Stimulated activated naive CD8-positive, alpha-beta T cell treated with anti-CD3 and anti-CD28 coated beads, Interleukin-15, Interleukin-2, amounts not matched to agents 100 ng/mL and 50 ng/mL, for 24 hours (primary cell): ENCODE measurements at regions not wholly inside any gene's neighbourhood (a gene's known extent, or its start where the extent isn't known, plus 50 kb on each side); places are given as distances from the start of the nearest gene placed in this dataset.
A peak's percentile ranks its signal among the peaks of the same experiment; 100 is the strongest.
"Not testable (repeated sequence)": the region's sequence is repeated elsewhere in the genome, so short reads cannot be mapped to it uniquely, and the experiment has no call there.

Experiments used
- H3K27ac Mint-ChIP-seq: one replicate; pipeline ENCODE4 v1.8.0; 2021; ENCODE audit warnings: mild to moderate bottlenecking, mixed read lengths
- H3K27me3 Mint-ChIP-seq: one replicate; pipeline ENCODE4 v1.8.0; 2021; ENCODE audit warnings: mixed read lengths
- H3K36me3 Mint-ChIP-seq: one replicate; pipeline ENCODE4 v1.8.0; 2021; ENCODE audit warnings: low read depth, mixed read lengths
- H3K4me1 Mint-ChIP-seq: one replicate; pipeline ENCODE4 v1.8.0; 2021; ENCODE audit warnings: low read depth, mixed read lengths
- H3K4me3 Mint-ChIP-seq: one replicate; pipeline ENCODE4 v1.8.0; 2021; ENCODE audit warnings: mild to moderate bottlenecking, mixed read lengths
- H3K9me3 Mint-ChIP-seq: one replicate; pipeline ENCODE4 v1.8.0; 2021; ENCODE audit warnings: mixed read lengths

DNA sequence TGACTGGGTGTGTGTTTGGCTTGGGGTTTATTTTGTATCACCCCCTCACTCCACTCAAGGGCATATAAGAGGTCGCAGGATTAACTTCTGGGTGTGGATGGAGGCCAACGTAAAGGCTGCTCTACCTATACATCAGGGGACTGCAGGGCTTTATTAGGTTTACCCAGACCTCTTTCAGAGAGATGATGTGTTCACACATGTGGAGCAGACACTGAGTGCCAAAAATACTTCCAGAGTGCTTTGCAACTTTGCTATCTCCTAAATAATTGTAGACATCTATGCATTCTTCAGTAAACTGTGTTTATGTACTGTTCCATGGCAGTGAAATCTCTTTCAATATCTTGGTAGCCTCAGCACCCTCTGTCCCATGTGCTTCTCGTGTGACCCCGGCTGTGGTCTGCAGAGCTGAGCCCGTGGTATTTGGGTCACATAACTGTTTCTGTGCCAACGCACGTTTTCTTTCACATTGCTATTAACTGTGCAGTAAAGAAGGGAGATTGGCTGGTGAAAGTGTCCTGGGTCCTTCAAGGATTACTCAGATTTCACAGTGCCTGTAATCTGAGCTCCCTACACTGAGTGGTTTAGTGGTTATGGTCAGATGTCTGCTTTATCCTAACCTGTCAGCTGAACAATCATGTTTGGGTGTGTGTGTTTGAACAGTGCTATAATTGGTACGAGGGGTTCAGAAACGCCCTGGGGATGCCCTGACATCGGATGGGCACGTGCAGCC is 208.1 kb downstream of the VAPA start:
- no peak overlapping the region for H3K27ac Mint-ChIP-seq
- H3K36me3 Mint-ChIP-seq: no peaks in the 10 kb centered on the region

DNA sequence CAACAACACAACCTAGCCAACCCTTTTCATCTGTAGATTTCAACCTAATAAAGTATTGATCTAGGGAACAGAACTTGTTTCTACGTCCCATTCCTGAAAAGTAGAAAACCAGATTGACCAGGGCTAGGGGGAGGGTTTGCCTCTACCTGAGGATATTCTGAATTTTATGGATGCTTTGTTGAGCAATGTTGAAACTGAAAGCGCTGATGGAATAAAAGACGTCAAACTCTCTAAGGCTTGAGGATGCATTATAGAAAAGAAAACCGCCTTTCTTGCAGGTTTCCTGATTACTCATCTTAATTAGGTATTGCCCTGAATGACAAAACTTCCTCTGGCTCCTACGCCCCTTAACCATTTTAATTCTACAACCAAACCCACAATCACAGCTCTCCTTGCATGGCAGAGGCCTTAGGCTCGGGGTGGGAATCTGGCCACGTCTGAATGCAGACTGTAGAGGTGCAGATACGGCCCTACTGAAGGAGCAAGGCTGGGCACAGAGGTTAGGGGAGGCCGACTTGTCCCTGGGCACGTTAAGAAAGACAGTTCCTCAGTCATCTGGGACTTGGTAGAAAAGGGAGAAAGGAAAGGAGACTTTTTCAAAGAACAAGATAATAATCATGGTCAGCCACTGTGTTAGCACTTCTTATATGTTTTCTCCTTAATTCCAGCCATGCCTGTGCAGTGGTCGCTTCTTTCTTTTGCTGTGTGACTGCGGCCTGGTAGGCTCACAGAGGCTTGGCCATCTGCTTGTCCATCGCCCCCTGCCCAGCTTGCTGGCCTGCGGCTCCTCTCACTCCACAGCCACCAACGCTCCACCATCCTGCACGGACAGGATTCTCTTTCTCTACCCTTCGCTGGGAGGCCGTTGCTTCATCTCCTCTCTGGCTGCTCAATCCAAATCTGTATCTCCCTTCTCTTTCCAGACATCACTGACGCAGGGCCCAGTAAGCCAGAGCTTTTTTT is 209.5 kb downstream of the VAPA start:
- no peaks in the 10 kb centered on the region for H3K36me3 Mint-ChIP-seq
- H3K27ac Mint-ChIP-seq: no peak overlapping the region
- H3K4me3 Mint-ChIP-seq: no peak overlapping the region
- H3K27me3 Mint-ChIP-seq: peaks cover 9% of the 10 kb centered on the region
- H3K4me1 Mint-ChIP-seq: no peaks in the 10 kb centered on the region
- no peaks in the 10 kb centered on the region for H3K9me3 Mint-ChIP-seq

More for the DNA sequence above, 208.1 kb downstream of the VAPA start:
- Mint-ChIP-seq H3K4me3 (no peak overlapping the region), H3K27me3 (peaks cover 4% of the 10 kb centered on the region), H3K9me3 (no peaks in the 10 kb centered on the region), H3K4me1 (no peaks in the 10 kb centered on the region)

DNA sequence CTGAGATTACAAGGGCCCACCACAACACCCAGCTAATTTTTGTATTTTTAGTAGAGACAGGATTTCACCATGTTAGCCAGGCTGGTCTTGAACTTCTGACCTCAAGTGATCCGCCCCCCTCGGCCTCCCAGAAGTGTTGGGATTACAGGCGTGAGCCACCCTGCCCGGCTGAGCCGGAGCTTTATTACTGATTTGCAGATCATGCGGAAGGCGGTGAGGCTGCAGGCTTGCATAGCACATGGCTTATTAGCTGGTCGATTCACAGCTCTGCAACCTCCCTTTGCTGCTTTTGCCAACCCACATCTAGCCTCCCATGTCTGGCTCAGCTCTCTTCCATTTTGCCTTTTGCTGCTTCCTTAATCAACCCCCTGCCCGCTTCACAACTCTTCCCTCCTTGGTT is 210.3 kb downstream of the VAPA start:
- Mint-ChIP-seq H3K36me3 (no peaks in the 10 kb centered on the region), H3K9me3 (no peaks in the 10 kb centered on the region), H3K27ac (no peak overlapping the region), H3K4me1 (no peaks in the 10 kb centered on the region), H3K27me3 (peaks cover 10% of the 10 kb centered on the region), H3K4me3 (no peak overlapping the region)

DNA sequence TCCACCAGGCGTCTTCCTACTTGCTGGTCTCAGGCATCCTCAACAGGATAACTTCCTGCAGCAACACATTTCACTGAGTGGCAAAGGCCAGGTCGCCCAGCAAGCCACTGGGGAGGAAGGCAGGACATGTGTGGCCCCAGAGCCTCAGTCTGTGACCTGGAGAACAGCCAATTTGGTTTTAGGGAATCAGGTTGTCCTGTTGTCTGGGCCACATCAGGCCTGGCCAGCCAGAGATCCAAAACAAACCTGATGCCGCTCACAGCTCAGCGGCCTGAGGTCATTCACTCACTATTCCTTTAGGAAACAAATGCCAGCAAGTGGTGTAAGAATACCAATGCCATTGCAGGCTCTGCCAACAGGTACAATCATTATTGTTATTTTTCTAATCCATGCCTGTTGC is 210.7 kb downstream of the VAPA start:
- H3K27ac Mint-ChIP-seq: no peak overlapping the region
- H3K4me3 Mint-ChIP-seq: no peak overlapping the region
- H3K27me3 Mint-ChIP-seq: peaks cover 10% of the 10 kb centered on the region
- H3K4me1 Mint-ChIP-seq: no peaks in the 10 kb centered on the region
- H3K36me3 Mint-ChIP-seq: no peaks in the 10 kb centered on the region
- no peaks in the 10 kb centered on the region for H3K9me3 Mint-ChIP-seq

DNA sequence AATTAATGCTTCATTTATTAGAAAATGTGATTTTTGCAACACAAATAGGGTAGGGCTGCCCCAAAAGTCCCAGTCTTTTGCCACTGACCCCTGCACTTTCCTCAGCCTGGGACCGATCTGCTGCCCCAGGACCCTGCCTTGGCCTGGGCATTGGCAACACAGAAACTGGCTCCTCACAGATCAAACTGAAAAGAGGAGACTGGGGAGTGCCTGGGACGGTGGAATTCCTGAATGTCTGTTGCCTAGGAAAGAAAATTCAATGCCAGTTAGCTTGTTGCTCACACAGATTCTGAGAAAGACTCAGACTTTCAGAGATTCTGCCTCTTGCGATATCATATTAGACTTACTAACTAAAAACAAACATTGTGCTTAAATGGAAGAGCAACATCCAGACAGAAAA is 211.2 kb downstream of the VAPA start:
- Mint-ChIP-seq H3K4me3 (no peak overlapping the region), H3K27me3 (peaks cover 10% of the 10 kb centered on the region), H3K4me1 (no peaks in the 10 kb centered on the region), H3K27ac (no peak overlapping the region), H3K36me3 (no peaks in the 10 kb centered on the region), H3K9me3 (no peaks in the 10 kb centered on the region)

DNA sequence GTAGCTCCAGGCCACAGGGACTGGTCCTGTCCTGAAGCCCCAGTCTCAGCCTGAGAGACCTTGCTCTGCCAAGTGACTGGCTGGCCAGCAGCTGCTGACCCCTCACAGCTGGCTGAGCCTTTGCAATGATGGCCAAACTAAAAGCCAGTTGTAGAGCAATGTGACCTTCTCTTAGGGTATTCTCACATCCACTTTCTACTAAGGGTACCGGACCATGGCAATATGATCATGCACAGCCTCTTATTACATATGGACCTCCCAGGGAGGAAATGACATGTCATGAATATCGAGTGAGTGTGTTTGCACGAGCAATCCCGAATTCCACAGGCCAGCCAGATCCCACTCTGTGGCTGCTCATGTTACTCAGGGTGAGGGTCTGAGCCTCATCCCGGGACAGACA is 213.9 kb downstream of the VAPA start:
- Mint-ChIP-seq H3K4me3 (no peak overlapping the region), H3K27me3 (peaks cover 31% of the 10 kb centered on the region), H3K9me3 (no peaks in the 10 kb centered on the region), H3K27ac (no peak overlapping the region), H3K36me3 (no peaks in the 10 kb centered on the region), H3K4me1 (peaks cover 7% of the 10 kb centered on the region)

DNA sequence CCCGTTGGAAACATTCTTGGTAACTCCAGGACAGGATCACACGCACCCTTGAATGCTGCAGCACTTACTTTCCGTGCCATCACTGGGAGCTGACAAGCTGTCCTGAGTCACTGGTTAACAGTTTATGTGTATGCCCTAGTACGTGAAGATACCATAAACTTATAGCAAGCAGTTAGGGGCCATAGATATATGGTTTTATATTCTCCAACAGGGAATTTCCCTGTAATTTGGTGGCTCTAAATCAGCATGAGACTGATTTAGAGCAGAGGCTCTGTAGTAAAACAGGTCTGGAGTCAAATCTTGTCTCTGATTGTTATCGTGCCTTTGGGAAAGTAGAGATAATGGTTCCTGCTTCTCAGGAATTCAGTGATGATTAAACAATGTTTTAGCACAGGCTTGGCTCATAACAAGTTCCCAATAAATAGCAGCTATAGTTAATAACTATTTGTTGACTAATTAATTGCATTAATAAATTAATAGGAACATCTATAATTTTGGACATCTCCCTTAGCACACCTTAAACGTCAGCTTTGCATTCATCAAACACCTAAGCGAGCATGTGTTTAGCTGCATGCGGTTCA is 215.2 kb downstream of the VAPA start:
- Mint-ChIP-seq H3K4me1 (peaks cover 7% of the 10 kb centered on the region), H3K27me3 (peaks cover 38% of the 10 kb centered on the region), H3K4me3 (no peak overlapping the region), H3K36me3 (no peaks in the 10 kb centered on the region), H3K9me3 (no peaks in the 10 kb centered on the region), H3K27ac (no peak overlapping the region)

DNA sequence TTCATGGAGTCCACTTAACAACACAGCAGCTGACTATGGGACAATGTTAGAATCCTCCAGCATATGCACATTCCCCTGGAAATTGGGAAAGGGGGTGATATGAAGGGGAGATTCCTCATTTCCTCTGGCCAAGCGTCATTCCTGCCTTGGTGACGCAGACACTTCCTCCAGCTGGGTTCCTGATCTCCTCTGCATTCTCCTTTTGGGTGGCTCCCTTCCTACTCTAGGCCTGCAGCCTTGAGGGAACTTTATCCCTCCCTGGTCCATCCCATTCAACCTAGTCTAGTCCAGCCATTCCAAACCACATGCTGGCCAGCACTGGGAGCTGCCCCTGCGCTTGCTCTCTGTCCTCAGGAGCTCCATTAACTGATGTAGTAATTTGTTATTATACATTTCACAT is 216.8 kb downstream of the VAPA start:
- Mint-ChIP-seq H3K4me1 (peaks cover 7% of the 10 kb centered on the region), H3K27me3 (peaks cover 38% of the 10 kb centered on the region), H3K4me3 (no peak overlapping the region), H3K9me3 (no peaks in the 10 kb centered on the region), H3K36me3 (no peaks in the 10 kb centered on the region), H3K27ac (no peak overlapping the region)

DNA sequence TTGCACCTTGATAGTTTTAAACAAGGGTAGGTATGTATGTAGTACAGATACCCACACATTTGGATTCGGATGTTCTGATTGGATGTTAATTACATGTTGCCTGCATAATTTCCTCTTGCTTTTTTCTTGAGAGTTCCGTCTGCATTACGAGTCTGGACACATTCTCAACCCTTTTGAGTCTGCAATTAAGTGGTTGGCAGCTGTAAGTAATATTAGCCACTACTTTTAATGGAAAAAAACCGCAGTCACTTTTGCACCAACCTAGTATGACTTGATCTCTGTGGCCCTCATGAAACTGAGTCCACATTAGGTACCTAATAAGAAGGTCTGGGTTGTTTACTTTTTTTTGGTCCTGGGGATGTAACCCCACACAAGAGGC is 217.3 kb downstream of the VAPA start:
- Mint-ChIP-seq H3K36me3 (no peaks in the 10 kb centered on the region), H3K4me3 (no peak overlapping the region), H3K9me3 (no peaks in the 10 kb centered on the region), H3K27ac (no peak overlapping the region), H3K27me3 (peaks cover 38% of the 10 kb centered on the region), H3K4me1 (peaks cover 7% of the 10 kb centered on the region)

DNA sequence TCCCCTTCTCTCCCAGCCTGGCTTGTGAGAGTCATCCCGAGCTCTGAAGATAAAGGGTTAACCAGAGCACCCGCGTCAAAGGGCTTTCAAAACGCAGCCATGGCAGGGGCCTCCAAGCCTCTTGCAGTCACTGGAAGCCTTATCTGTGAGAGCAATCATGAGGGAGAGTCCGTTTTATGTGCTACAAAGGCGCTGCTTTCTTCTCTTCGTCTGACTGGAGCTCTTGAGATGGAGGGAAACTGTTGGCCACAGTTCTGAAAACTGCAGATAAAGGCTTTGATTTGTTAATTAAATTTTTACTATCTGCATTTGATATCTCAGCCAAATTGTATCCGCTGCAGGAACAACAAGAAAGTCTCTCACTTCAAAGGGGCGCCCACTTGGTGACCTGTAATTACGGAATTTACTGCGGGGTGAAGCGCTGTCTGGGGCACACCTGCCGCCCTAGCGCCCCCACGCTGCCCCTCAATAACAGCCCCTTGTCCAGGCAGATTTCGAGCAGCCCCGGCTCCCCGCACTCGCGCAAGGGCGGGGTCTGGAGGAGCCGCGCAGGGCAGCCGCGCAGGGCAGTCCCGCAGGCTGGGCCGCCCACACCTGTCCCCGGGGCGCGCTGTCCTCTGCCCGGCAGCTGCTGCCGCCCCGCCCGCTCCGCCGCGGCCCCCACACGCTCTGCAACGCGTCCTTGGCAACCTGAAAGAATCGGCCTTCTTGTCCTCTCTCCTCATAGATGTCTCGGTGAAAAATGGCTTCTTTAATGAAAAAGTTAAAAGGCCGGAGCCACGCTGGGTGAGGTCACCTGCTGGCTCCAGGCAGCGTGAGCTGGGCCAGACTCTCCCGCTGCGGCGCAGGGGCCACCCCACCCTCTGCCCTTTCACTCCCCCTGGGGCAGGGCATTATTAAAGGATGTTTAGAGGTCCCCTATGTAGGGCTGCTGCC is 217.9 kb downstream of the VAPA start:
- Mint-ChIP-seq H3K27me3 (peaks cover 35% of the 10 kb centered on the region), H3K27ac (no peak overlapping the region)

DNA sequence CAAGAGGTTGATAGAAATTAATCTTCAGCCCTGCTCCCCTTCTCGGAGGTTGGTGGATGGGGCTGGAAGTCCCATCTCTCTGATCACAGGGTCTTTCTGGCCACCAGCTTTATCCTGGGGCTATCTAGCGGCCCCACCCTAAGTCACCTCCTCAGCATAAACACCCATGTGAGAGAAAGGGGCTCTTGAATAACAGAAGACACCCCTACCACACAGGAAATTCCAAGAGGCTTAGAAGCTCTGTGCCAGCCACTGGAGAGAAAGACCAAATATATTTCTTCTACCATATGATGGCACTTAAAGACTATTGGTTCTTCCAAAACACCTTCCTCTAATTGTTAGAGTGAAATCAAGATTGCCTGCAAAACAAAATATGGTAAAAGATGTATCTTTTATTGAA is 219.7 kb downstream of the VAPA start:
- H3K9me3 Mint-ChIP-seq: no peaks in the 10 kb centered on the region
- no peaks in the 10 kb centered on the region for H3K36me3 Mint-ChIP-seq
- H3K27ac Mint-ChIP-seq: no peak overlapping the region
- peaks cover 7% of the 10 kb centered on the region for H3K4me1 Mint-ChIP-seq
- no peak overlapping the region for H3K4me3 Mint-ChIP-seq
- H3K27me3 Mint-ChIP-seq: peaks cover 27% of the 10 kb centered on the region

More for the DNA sequence above, 217.9 kb downstream of the VAPA start:
- Mint-ChIP-seq H3K36me3 (no peaks in the 10 kb centered on the region), H3K4me3 (peak overlapping the region; percentile 43), H3K9me3 (no peaks in the 10 kb centered on the region), H3K4me1 (peaks cover 7% of the 10 kb centered on the region)

DNA sequence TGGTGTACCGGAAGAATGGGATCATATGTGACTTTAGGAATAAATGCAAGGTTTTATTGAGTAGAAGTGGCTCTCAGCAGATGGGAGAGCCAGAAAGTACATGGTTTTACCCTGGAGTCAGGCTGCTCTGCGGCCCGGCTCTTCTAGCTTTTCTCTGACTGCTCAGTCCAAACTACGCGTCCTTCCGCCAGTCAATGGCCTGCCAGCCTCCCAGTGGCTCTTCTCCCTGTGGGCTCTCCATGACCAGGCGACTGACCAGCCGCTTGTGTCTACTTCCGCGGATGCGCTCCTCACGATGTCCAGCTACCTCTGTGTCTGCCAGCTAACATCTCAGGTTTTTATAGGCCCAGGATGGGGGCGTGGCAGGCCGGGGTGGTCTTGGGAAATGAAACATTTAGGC is 220.4 kb downstream of the VAPA start:
- H3K27me3 Mint-ChIP-seq: peaks cover 27% of the 10 kb centered on the region
- no peak overlapping the region for H3K4me3 Mint-ChIP-seq
- H3K27ac Mint-ChIP-seq: no peak overlapping the region
- H3K9me3 Mint-ChIP-seq: no peaks in the 10 kb centered on the region
- peaks cover 7% of the 10 kb centered on the region for H3K4me1 Mint-ChIP-seq
- no peaks in the 10 kb centered on the region for H3K36me3 Mint-ChIP-seq

DNA sequence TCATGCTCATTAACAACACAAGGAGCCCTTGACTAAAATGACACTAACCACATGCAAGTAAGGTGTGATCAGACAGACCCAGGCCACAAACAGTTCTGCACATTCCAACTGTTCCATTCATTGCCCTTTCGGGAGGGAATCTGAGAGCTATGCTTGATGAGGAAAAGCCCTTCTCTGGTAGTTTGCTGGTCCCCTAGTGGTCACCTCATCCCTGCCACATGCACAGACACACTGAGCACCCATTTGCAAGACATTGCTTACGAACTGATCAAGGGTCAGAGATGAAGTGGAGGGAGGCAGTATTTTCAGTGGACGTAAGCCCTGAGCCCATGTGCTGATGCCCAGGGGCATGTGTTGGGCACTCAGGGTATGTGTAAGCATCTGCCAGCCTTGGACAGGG is 220.9 kb downstream of the VAPA start:
- peaks cover 27% of the 10 kb centered on the region for H3K27me3 Mint-ChIP-seq
- H3K9me3 Mint-ChIP-seq, H3K4me3 Mint-ChIP-seq, H3K36me3 Mint-ChIP-seq, H3K27ac Mint-ChIP-seq, H3K4me1 Mint-ChIP-seq: not testable (repeated sequence)

DNA sequence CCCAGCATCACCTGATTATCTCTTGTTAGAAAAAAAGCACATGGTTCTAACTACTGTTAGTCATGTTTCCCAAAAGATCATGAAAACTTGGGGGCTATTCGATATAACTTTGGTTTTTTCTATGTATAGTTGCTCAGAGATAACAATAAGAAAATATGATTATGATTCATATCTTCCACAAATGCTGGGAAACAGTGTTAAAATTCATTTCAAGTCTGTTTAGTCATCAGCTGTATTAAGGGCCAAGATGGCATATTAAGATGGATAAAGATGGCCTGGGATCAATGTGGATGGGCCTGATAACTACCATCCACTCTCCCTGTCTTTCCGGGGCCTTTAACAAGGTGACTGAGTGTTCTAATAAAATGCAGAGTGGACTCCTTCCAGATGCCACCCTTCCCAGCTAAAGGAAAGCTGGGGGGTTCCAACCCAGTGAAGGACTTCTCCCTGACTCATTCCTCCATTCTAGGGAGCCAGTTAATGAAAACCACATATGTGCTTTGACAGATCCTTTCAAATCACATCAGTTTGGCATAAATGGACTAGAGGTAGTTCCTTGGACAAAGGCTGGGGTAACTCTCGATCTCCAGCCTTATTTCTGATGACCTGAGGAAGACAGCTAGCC is 221.6 kb downstream of the VAPA start:
- peaks cover 25% of the 10 kb centered on the region for H3K27me3 Mint-ChIP-seq
- H3K27ac Mint-ChIP-seq: no peak overlapping the region
- no peaks in the 10 kb centered on the region for H3K9me3 Mint-ChIP-seq
- H3K36me3 Mint-ChIP-seq: no peaks in the 10 kb centered on the region
- H3K4me3 Mint-ChIP-seq: no peak overlapping the region
- peaks cover 7% of the 10 kb centered on the region for H3K4me1 Mint-ChIP-seq
